ENCODE measurements at regions not wholly inside any gene's neighbourhood (a gene's known extent, or its start where the extent isn't known, plus 50 kb on each side); places are given as distances from the start of the nearest gene placed in this dataset.

- H3K27me3 Mint-ChIP-seq (ENCODE audit: insufficient read depth, low read depth, poor library complexity) = no peaks in the 10 kb centered on the region
- peaks cover 4% of the 10 kb centered on the region; the same call in 1 of the 3 replicates for H3K4me1 Mint-ChIP-seq
- Histone ChIP-seq H3F3A (replicated peaks; ENCODE audit: low read depth) (no peaks in the 10 kb centered on the region), H3K27me3 (ENCODE audit: insufficient read depth) (no peaks in the 10 kb centered on the region), H3K4me3 (no peak overlapping the region), H2AFZ (no peak overlapping the region), H3K4me1 (ENCODE audit: insufficient read depth) (no peaks in the 10 kb centered on the region), H3K27ac (ENCODE audit: low read depth) (no peak overlapping the region), H3K9me2 (ENCODE audit: insufficient read depth) (no peaks in the 10 kb centered on the region), H3K36me3 (ENCODE audit: insufficient read depth) (no peaks in the 10 kb centered on the region), H4K20me1 (replicated peaks; ENCODE audit: insufficient read depth) (no peaks in the 10 kb centered on the region), H3K79me2 (replicated peaks; ENCODE audit: insufficient read depth) (no peaks in the 10 kb centered on the region), H3K4me2 (no peak overlapping the region)
- no peak overlapping the region; the same call in 1 of the 2 replicates for H3K27ac Mint-ChIP-seq
- H3K9me3 Mint-ChIP-seq = no peaks in the 10 kb centered on the region; the same call in 2 of the 3 replicates
- no peak overlapping the region for H3K4me3 Mint-ChIP-seq
- no peak for TF ChIP-seq JUNB (IDR thresholded peaks at IDR 0.05; ENCODE audit: unreplicated experiment)
- TF ChIP-seq REST (IDR thresholded peaks at IDR 0.05; ENCODE audit: unreplicated experiment) = no peak
- TF ChIP-seq POLR2AphosphoS5 (IDR thresholded peaks at IDR 0.05; ENCODE audit: low read depth) = no peak
- no peak for TF ChIP-seq STAT1 (IDR thresholded peaks at IDR 0.05; ENCODE audit: unreplicated experiment)
- no peak for TF ChIP-seq ZNF114 (CRISPR knock-in tag; IDR thresholded peaks at IDR 0.05)
- no peak for TF ChIP-seq EZH2phosphoT487 (IDR thresholded peaks at IDR 0.05; ENCODE audit: unreplicated experiment)
- no peak for TF ChIP-seq NANOG (IDR thresholded peaks at IDR 0.05; ENCODE audit: borderline replicate concordance)
- TF ChIP-seq CREB1 (CRISPR knock-in tag; IDR thresholded peaks at IDR 0.05; ENCODE audit: low read depth) = no peak
- no peak for TF ChIP-seq ZNF462 (CRISPR knock-in tag; IDR thresholded peaks at IDR 0.05)
- TF ChIP-seq CTCF (conservative IDR thresholded peaks at IDR 0.05; ENCODE audit: low read depth in 2 of 2) = no peak
- no peak for TF ChIP-seq ZNF331 (CRISPR knock-in tag; IDR thresholded peaks at IDR 0.05; ENCODE audit: low read depth)
- no peak for TF ChIP-seq EZH2 (IDR thresholded peaks at IDR 0.05; ENCODE audit: low read depth, unreplicated experiment)
- TF ChIP-seq ETS1 (IDR thresholded peaks at IDR 0.05) = no peak
- H3K36me3 Mint-ChIP-seq (ENCODE audit: low read depth) = no peaks in the 10 kb centered on the region
- ATAC-seq (no peak), DNase-seq (ENCODE audit: low spot score) (no peak)
Observed at GRCh38 chr4:115687052-115687755, 573.8 kb upstream of the NDST4 start.

Data from GM23338 (cell line).